NCI-H2171 treated with DMSO at 0.1 percent for 48 hours (cell line): ENCODE measurements at regions not wholly inside any gene's neighbourhood (a gene's known extent, or its start where the extent isn't known, plus 50 kb on each side); places are given as distances from the start of the nearest gene placed in this dataset.

Source experiments
- DNase-seq: peaks from one replicate; lab custom pipeline; 2025; lab: John Stamatoyannopoulos, UW

GRCh38 chr11:70930215-70930614 lies 322.2 kb downstream of the SHANK2 start:
- DNase-seq, result no peak

GRCh38 chr11:70931430-70931829 lies 320.9 kb downstream of the SHANK2 start:
- DNase-seq, result no peak

- no peak for DNase-seq
These were observed 318.3 kb downstream of the SHANK2 start for GRCh38 chr11:70933981-70934583.

GRCh38 chr11:70935006-70935768 lies 317.2 kb downstream of the SHANK2 start:
- no peak for DNase-seq

- DNase-seq, result peak; percentile 18
These were observed 309.8 kb downstream of the SHANK2 start for GRCh38 chr11:70942593-70942992.

- DNase-seq, result no peak
These were observed 308.2 kb downstream of the SHANK2 start for GRCh38 chr11:70944141-70944540.

- DNase-seq, result no peak
These were observed 307.7 kb downstream of the SHANK2 start for GRCh38 chr11:70944636-70945035.

GRCh38 chr11:70948398-70948797 lies 304.0 kb downstream of the SHANK2 start:
- peak; percentile 16 for DNase-seq

GRCh38 chr11:70948855-70949531 lies 303.4 kb downstream of the SHANK2 start:
- peak; percentile 98 for DNase-seq

- DNase-seq, result no peak
These were observed 301.1 kb downstream of the SHANK2 start for GRCh38 chr11:70951139-70951804.

- DNase-seq, result peak; percentile 2
These were observed 300.2 kb downstream of the SHANK2 start for GRCh38 chr11:70952191-70952590.

GRCh38 chr11:70953720-70954119 lies 298.7 kb downstream of the SHANK2 start:
- no peak for DNase-seq

GRCh38 chr11:70954471-70954870 lies 297.9 kb downstream of the SHANK2 start:
- no peak for DNase-seq
